Mesenchymal stem cell (in vitro differentiated cells and primary cell): ENCODE measurements at regions not wholly inside any gene's neighbourhood (a gene's known extent, or its start where the extent isn't known, plus 50 kb on each side); places are given as distances from the start of the nearest gene placed in this dataset.
A peak's percentile ranks its signal among the peaks of the same experiment; 100 is the strongest.

ENCODE experiments used
- DNase-seq: peaks from one replicate; pipeline ENCODE4 v3.0.0-alpha.2; 2013
- H2AFZ ChIP-seq: one replicate; pipeline ENCODE4 v1.6.1; 2013; ENCODE audit warnings: low read depth, mild to moderate bottlenecking, control low read depth, inconsistent platforms, low read length, moderate library complexity
- H2AK5ac ChIP-seq: 2 replicates; pipeline ENCODE4 v1.6.1; 2013; ENCODE audit warnings: low read length, moderate library complexity, mild to moderate bottlenecking, inconsistent platforms; ENCODE audit not compliant: severe bottlenecking
- H2BK120ac ChIP-seq: one replicate; pipeline ENCODE4 v1.6.1; 2013; ENCODE audit warnings: low read depth, mild to moderate bottlenecking, inconsistent platforms, low read length, moderate library complexity
- H2BK12ac ChIP-seq, 2 experiments: one replicate each; pipeline ENCODE4 v1.6.1; 2013; ENCODE audit warnings: inconsistent platforms in 2 of 2, low read length in 2 of 2, mild to moderate bottlenecking in 2 of 2, moderate library complexity in 2 of 2, control low read depth in 1 of 2
- H2BK15ac ChIP-seq: one replicate; pipeline ENCODE4 v1.6.1; 2013; ENCODE audit warnings: mild to moderate bottlenecking, low read depth, inconsistent platforms; ENCODE audit not compliant: poor library complexity, severe bottlenecking
- H2BK5ac ChIP-seq: 2 replicates; pipeline ENCODE4 v1.6.1; 2013; ENCODE audit warnings: low read depth, mild to moderate bottlenecking, low read length, control low read depth, inconsistent platforms; ENCODE audit not compliant: poor library complexity, severe bottlenecking
- H3K14ac ChIP-seq, 2 experiments: one replicate each; pipeline ENCODE4 v1.6.1; 2013; ENCODE audit warnings: inconsistent platforms in 2 of 2, low read length in 2 of 2, control low read depth in 1 of 2, mild to moderate bottlenecking in 1 of 2, moderate library complexity in 1 of 2
- H3K18ac ChIP-seq, 2 experiments: one replicate each; pipeline ENCODE4 v1.6.1; 2013; ENCODE audit warnings: inconsistent platforms in 2 of 2, low read length in 2 of 2, control low read depth in 1 of 2, low read depth in 1 of 2, mild to moderate bottlenecking in 1 of 2
- H3K23ac ChIP-seq, 2 experiments: one replicate each; pipeline ENCODE4 v1.6.1; 2013; ENCODE audit warnings: inconsistent platforms in 2 of 2, low read length in 2 of 2, mild to moderate bottlenecking in 2 of 2, moderate library complexity in 2 of 2, control low read depth in 1 of 2
- H3K27ac ChIP-seq: 2 replicates; pipeline ENCODE4 v1.5.1; 2013; ENCODE audit warnings: mild to moderate bottlenecking, moderate library complexity, low read length, control low read depth, inconsistent platforms; ENCODE audit not compliant: poor library complexity, severe bottlenecking
- H3K27me3 ChIP-seq, 2 experiments: 2 replicates each; pipeline versions ENCODE4 v1.6.1 to v1.7.0; 2013; ENCODE audit warnings: low read length in 2 of 2, mild to moderate bottlenecking in 2 of 2, moderate library complexity in 2 of 2, control low read depth in 1 of 2, inconsistent platforms in 1 of 2; ENCODE audit not compliant: control insufficient read depth in 1 of 2, insufficient read depth in 1 of 2
- H3K36me3 ChIP-seq, 2 experiments: 2 replicates each; pipeline versions ENCODE4 v1.6.1 to v1.7.0; 2013; ENCODE audit warnings: low read length in 2 of 2, control low read depth in 1 of 2, inconsistent platforms in 1 of 2, low read depth in 1 of 2, mild to moderate bottlenecking in 1 of 2; ENCODE audit not compliant: insufficient read depth in 2 of 2, control insufficient read depth in 1 of 2
- H3K4ac ChIP-seq, 2 experiments: one replicate each; pipeline ENCODE4 v1.6.1; 2013; ENCODE audit warnings: inconsistent platforms in 2 of 2, low read length in 2 of 2, mild to moderate bottlenecking in 2 of 2, moderate library complexity in 2 of 2, control low read depth in 1 of 2, low read depth in 1 of 2
- H3K4me1 ChIP-seq: 2 replicates; pipeline ENCODE4 v1.6.1; 2013; ENCODE audit warnings: low read depth, low read length, control low read depth; ENCODE audit not compliant: control insufficient read depth, insufficient read depth
- H3K4me2 ChIP-seq: 2 replicates; pipeline ENCODE4 v1.6.1; 2013; ENCODE audit warnings: low read length, mild to moderate bottlenecking, inconsistent platforms; ENCODE audit not compliant: poor library complexity, severe bottlenecking
- H3K4me3 ChIP-seq, 2 experiments: 2 replicates each; pipeline versions ENCODE4 v1.5.1 to v1.7.0; 2013; ENCODE audit warnings: low read length in 2 of 2, mild to moderate bottlenecking in 2 of 2, control low read depth in 1 of 2, low read depth in 1 of 2; ENCODE audit not compliant: insufficient read depth in 1 of 2
- H3K79me1 ChIP-seq: replicated peaks from 2 replicates; pipeline ENCODE4 v1.6.1; 2013; ENCODE audit warnings: mild to moderate bottlenecking, control low read depth, low read length, inconsistent platforms; ENCODE audit not compliant: poor library complexity, severe bottlenecking
- H3K9ac ChIP-seq: 2 replicates; pipeline ENCODE4 v1.7.0; 2013; ENCODE audit warnings: mild to moderate bottlenecking, low read length, moderate library complexity
- H3K9me3 ChIP-seq: 2 replicates; pipeline ENCODE4 v1.7.0; 2013; ENCODE audit warnings: mild to moderate bottlenecking, low read length; ENCODE audit not compliant: control insufficient read depth
- H4K8ac ChIP-seq: one replicate; pipeline ENCODE4 v1.6.1; 2013; ENCODE audit warnings: inconsistent platforms, mild to moderate bottlenecking, low read length, moderate library complexity
- H4K91ac ChIP-seq: one replicate; pipeline ENCODE4 v1.6.1; 2013; ENCODE audit warnings: mild to moderate bottlenecking, low read length, inconsistent platforms
- WGBS: methylation state at CpG from one replicate; pipeline ENCODE4 v1.1.7; 2013; ENCODE audit warnings: mixed read lengths; 5-methylcytosine and 5-hydroxymethylcytosine counted together

DNA sequence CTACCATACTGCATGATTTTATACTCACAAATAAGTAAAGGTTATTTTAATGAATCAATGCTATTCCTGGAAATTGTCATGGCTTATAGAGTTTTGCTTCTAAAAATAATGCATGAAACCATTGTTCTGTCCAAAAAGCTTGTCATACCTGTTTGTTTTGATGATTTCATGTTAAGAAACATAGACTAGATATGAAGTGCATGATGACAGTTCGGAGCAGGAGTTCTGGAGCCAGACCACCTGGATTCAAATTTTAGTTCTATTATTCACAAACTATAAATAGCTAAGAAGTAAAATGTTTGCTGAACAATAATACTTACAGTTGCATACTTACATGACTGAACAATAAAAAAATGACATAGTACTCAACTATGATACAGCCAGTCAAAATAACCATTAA, 107.0 kb upstream of the AKR1E2 start:
- no peak overlapping the region for H3K18ac ChIP-seq
- H3K79me1 ChIP-seq, result no peaks in the 10 kb centered on the region
- no peaks in the 10 kb centered on the region for H3K27me3 ChIP-seq
- no peak overlapping the region for H3K4me3 ChIP-seq
- H2BK5ac ChIP-seq, result no peak overlapping the region
- H3K4me2 ChIP-seq, result no peak overlapping the region
- no peak overlapping the region for H2BK15ac ChIP-seq
- no peak overlapping the region for H2AK5ac ChIP-seq
- no peak overlapping the region for H2BK120ac ChIP-seq
- no peak overlapping the region for H3K4ac ChIP-seq
- no CpG with 5 or more reads among the region's 1 CpG for WGBS
- no peaks in the 10 kb centered on the region for H3K4me1 ChIP-seq
- H2BK12ac ChIP-seq, result no peak overlapping the region
- no peak overlapping the region for H3K14ac ChIP-seq
- no peak overlapping the region for H3K9ac ChIP-seq
- no peak overlapping the region for H2AFZ ChIP-seq
- no peak for DNase-seq
- H4K91ac ChIP-seq, result no peak overlapping the region
- H3K27ac ChIP-seq, result no peak overlapping the region
- peaks cover 3% of the 10 kb centered on the region for H3K9me3 ChIP-seq
- no peak overlapping the region for H3K23ac ChIP-seq
- H3K36me3 ChIP-seq, result no peaks in the 10 kb centered on the region
- no peak overlapping the region for H4K8ac ChIP-seq

DNA sequence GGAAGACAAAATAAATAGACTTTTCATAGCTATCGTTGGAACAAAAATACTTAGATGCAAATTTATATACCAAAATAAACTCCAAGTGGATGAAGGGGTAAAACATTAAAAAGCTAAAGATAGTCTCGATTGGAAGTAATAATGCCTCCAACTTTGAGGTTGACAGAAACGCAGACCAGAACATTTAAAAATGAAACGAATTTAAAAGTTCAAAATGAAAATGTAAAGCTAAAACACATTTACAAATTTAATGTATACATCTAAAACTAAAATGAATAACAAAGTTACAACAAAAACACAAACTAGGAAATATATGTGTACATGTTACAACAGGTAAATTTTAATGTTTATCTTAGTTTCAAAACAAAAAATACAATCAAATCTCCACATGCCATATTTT, 107.5 kb upstream of the AKR1E2 start:
- no peak overlapping the region for H2BK15ac ChIP-seq

DNA sequence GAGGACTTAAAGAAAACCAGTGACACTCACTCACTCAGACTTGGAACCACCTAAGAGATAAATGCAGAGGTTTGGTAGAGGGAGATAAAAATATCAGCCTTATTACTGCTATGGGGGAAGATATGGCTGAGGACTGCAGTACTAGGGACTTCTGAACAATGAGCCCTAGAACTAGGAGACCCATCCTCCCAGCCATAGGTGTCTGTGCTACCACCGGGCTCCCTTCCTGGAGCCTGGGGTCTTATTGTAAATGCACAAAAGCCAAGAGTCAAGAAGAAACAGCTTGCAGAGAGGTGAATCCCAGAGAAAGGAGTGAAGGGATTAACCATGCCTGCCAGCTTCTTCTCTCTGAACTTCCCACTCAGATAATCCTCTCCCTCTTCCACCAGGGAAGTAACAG, 108.3 kb upstream of the AKR1E2 start:
- Histone ChIP-seq H3K23ac (no peak overlapping the region), H3K9me3 (peaks cover 3% of the 10 kb centered on the region), H3K27me3 (no peaks in the 10 kb centered on the region), H3K9ac (no peak overlapping the region), H3K4me2 (no peak overlapping the region), H2BK5ac (no peak overlapping the region), H3K36me3 (no peaks in the 10 kb centered on the region), H3K4ac (peak overlapping the region in 1 of 2 experiments; percentile 41), H3K79me1 (no peaks in the 10 kb centered on the region), H3K14ac (no peak overlapping the region), H3K4me3 (no peak overlapping the region), H3K18ac (no peak overlapping the region), H3K27ac (no peak overlapping the region), H2AK5ac (no peak overlapping the region), H2BK15ac (no peak overlapping the region), H2BK12ac (no peak overlapping the region), H4K8ac (no peak overlapping the region), H2AFZ (peak overlapping the region; percentile 42), H3K4me1 (no peaks in the 10 kb centered on the region), H2BK120ac (no peak overlapping the region), H4K91ac (no peak overlapping the region)
- WGBS, result no CpG with 5 or more reads among the region's 1 CpG
- no peak for DNase-seq

More for the DNA sequence above, 107.5 kb upstream of the AKR1E2 start:
- Histone ChIP-seq H2BK120ac (no peak overlapping the region), H3K4me1 (no peaks in the 10 kb centered on the region), H3K4ac (no peak overlapping the region), H2AK5ac (no peak overlapping the region), H3K36me3 (no peaks in the 10 kb centered on the region), H3K18ac (no peak overlapping the region), H3K27ac (no peak overlapping the region), H3K9ac (no peak overlapping the region), H4K8ac (no peak overlapping the region), H4K91ac (no peak overlapping the region), H3K4me2 (no peak overlapping the region), H2BK5ac (no peak overlapping the region), H2AFZ (no peak overlapping the region), H3K79me1 (no peaks in the 10 kb centered on the region), H2BK12ac (no peak overlapping the region), H3K14ac (no peak overlapping the region), H3K9me3 (peaks cover 3% of the 10 kb centered on the region), H3K23ac (no peak overlapping the region), H3K27me3 (no peaks in the 10 kb centered on the region), H3K4me3 (no peak overlapping the region)
- no peak for DNase-seq
- 83% methylated on average over 1 of the region's 4 CpGs for WGBS

DNA sequence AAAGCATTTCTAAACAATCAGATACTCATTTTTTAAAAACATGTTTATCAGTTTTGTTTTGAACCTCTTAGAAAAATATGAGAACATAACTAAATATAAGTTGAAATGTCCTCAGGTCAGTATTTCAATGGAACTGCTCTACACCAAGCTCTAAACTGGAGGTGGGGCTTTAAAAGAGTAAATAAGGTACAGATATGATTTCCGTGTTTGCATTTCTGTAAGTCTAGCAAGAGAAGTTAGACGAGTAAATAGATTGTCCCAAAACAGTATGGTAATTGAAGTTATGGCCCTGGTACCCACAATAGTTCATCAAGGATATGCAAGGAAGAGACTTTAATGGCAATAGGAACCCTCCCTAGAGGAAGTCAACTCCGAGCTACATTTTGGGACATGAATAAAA, 115.1 kb upstream of the AKR1E2 start:
- Histone ChIP-seq H3K9ac (no peak overlapping the region), H3K4me2 (no peak overlapping the region), H2AFZ (no peak overlapping the region), H4K8ac (no peak overlapping the region), H3K27me3 (no peaks in the 10 kb centered on the region), H3K14ac (no peak overlapping the region), H2AK5ac (no peak overlapping the region), H2BK12ac (no peak overlapping the region), H3K23ac (no peak overlapping the region), H2BK15ac (no peak overlapping the region), H2BK120ac (no peak overlapping the region), H3K36me3 (no peaks in the 10 kb centered on the region), H2BK5ac (no peak overlapping the region), H3K4me3 (no peak overlapping the region), H3K4me1 (no peaks in the 10 kb centered on the region), H3K4ac (no peak overlapping the region), H3K79me1 (no peaks in the 10 kb centered on the region), H3K9me3 (no peaks in the 10 kb centered on the region), H3K27ac (no peak overlapping the region), H4K91ac (no peak overlapping the region), H3K18ac (no peak overlapping the region)
- WGBS, result 35% methylated on average over 3 of the region's 3 CpGs
- no peak for DNase-seq
